OCI-M1 (cell line): ENCODE measurements at regions not wholly inside any gene's neighbourhood (a gene's known extent, or its start where the extent isn't known, plus 50 kb on each side); places are given as distances from the start of the nearest gene placed in this dataset.
"Not testable (repeated sequence)": the region's sequence is repeated elsewhere in the genome, so short reads cannot be mapped to it uniquely, and the experiment has no call there.

Experiments used
- DNase-seq: peaks from one replicate; lab custom pipeline; 2025; lab: John Stamatoyannopoulos, UW

GRCh38 chr3:150247441-150247840 lies 160.7 kb upstream of the TSC22D2 start:
- DNase-seq: no peak

- DNase-seq: no peak
Observed at GRCh38 chr3:150243466-150243865, 164.6 kb upstream of the TSC22D2 start.

- no peak for DNase-seq
Observed at GRCh38 chr3:150242220-150242936, 165.7 kb upstream of the TSC22D2 start.

DNA sequence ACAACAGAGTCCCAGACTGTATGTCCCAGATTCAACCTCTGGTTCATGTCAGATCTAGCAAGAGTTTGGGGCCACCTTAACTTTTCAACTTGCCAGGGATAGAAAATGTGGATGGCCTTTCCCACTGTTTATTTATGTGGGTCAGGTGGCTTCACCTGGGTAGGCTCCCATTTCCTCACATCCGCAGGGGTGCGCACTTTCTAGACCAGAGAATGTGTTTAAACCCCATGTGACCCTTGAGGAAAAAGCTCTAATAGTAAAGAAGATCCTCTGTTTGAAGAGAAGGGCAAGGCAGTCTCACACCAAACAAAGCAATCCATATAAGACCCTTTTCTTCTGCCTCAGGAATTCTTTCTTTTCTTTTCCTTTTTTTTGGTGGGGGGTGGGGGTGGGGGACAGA lies 167.2 kb upstream of the TSC22D2 start:
- DNase-seq: no peak

DNA sequence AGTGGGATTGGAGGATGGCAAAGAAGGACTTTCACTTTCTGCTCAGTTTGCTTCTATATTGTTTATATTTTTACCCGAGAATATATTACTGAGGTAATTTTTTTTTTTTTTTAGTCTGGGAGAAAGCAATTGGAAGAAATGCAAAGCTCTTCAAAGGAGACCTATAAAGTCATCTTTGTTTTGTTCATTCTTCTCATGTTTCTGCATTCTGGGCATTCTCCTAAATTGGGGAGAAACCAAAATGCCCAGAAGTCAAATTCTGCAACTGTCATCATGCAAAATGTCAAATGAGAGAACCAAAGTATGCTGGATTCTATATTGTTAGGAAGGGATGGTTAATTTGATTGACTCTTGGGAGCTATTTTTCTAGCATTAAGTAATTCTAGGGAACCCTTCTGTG lies 168.3 kb upstream of the TSC22D2 start:
- no peak for DNase-seq

- DNase-seq: no peak
Observed at GRCh38 chr3:150238995-150239619, 169.0 kb upstream of the TSC22D2 start.

DNA sequence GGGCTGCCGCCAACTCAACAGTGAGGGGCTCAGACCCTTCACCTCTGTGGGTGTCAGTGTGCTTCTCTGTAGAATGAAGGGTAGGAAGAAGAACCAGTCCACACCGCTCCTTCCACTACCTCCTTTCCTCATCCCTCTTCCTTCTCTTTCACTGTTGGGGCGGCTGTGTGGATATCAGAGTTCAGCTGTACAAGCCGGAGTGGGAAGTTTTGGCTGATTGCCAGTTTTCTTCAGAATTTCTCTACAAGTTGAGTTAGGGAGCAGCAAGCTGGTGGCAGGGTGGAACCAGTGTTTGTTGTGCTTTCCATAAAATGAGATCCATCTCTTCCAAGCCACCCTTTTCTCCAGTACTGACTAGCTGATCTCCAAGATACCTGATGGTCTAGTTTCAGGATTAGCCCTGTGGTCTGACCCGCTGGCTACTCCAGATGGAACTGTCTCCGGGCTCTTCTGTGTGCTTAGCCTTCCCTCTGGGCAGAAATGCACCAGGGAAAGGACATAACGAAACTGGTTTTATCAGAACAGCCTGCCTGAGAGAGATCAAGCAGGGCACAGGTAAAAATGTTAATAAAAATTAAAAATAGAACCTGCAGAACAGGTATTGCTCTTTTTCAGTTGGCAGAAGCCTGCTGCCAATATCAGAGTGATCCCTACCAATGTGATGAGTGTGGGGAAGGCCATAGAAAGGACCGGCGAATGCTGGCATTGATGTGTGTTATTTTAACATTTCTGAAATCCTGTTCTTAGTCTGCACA lies 169.9 kb upstream of the TSC22D2 start:
- no peak for DNase-seq

GRCh38 chr3:150237490-150237889 lies 170.6 kb upstream of the TSC22D2 start:
- no peak for DNase-seq

DNA sequence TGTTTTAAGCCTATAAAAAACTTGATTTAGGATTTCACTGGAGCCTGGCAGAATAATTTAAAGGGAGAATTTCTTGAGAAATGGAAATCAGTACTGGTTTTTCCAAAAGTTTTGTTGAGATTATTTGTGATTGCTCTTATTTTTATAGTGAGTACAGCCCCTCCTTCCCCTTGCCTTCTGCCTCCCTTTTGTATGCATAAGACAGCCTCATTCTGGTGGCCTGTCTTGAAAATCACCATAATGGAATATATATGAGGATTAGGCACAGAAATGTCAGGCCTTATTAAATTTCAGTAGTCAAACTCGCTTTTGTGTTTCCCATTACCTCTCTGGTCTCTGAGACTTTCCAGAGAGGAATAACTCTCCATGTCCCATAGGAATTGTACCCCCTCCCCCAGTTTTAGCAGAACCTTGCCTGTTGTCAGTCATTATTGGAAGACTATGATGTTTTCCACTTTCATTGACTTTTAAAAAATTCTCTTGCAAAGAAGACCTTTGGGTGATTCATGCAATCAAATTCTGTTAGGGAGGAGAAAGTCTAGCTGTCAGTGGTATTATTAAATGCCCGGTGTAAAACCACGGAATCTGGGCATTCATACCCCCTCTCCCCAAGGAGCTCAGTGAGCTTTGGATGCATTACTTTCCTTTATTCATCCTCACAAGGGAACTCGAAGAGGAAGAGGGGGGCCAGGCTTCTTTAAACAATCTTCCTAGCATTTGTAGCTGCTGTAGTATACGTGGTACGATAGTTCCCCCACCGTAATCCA lies 171.6 kb upstream of the TSC22D2 start:
- no peak for DNase-seq

- no peak for DNase-seq
Observed at GRCh38 chr3:150235799-150236198, 172.3 kb upstream of the TSC22D2 start.

DNA sequence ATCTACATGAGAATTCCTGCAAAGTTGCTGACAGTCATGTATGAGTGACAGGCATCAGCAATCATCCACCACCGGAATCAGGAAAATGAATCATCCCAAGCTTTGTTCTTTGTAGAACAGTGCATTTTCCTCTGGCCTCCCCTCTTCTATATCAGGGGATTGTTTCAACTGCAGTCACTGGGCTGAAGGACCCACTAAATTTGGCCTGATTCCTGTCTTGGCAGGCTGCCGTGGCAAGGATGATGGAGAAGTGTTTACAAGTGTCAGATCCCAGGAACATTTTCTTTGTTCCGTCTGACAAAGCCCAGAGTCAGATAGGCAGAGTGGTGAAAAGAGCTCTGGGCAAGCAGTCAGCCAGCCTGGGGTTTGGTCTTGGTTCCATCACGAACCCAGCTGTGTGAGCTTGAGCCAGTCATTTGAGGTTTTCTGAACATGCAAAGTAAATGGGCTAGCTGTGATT lies 175.1 kb upstream of the TSC22D2 start:
- no peak for DNase-seq

DNA sequence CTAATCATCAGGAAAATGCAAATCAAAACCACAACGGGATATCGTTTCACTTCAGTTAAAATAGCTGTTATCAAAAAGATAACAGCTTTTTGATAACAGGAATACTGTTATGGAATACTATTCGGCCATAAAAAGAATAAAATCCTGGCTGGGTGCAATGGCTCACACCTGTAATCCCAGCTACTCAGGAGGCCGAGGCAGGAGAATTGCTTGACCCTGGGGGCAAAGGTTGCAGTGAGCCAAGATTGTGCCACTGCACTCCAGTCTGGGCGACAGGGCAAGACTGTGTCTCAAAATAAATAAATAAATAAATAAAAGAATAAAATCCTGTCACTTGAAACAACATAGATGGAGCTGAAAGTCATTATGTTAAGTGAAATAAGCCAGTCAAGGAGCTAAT lies 178.1 kb upstream of the TSC22D2 start:
- DNase-seq: no peak

- not testable (repeated sequence) for DNase-seq
Observed at GRCh38 chr3:150228626-150229025, 179.5 kb upstream of the TSC22D2 start.

- peak; percentile 75 for DNase-seq
Observed at GRCh38 chr3:150227839-150228238, 180.3 kb upstream of the TSC22D2 start.

GRCh38 chr3:150225986-150226385 lies 182.1 kb upstream of the TSC22D2 start:
- DNase-seq: no peak

- no peak for DNase-seq
Observed at GRCh38 chr3:150223558-150223957, 184.5 kb upstream of the TSC22D2 start.

GRCh38 chr3:150222691-150223489 lies 185.2 kb upstream of the TSC22D2 start:
- DNase-seq: no peak

DNA sequence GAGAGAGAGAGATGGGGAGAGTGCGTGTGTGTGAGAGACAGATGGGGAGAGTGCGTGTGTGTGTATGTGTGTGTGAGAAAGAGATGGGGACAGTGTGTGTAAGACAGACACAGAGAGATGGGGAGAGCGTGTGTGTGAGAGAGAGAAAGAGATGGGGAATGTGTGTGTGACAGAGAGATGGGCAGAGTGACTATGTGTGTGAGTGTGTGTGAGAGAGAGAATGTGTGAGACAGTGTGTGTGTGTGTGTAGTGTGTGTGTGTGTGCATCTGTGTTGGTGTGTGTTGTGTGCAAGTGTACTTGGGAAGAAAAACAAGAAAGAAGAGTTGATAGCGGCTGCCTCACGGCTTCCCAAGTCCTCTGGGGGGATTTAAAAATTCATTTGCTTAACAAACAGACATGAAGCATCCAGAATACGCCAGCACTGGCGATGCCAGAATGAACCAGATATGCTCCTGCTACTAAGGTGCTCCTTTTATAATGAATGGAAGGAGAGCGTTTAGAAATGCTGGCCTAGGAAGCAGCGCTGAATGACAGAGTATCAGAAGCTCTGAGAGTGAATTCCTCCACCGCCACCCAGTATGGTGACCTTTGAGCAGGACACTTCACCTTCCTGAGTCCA lies 186.1 kb upstream of the TSC22D2 start:
- no peak for DNase-seq

GRCh38 chr3:150220799-150221198 lies 187.3 kb upstream of the TSC22D2 start:
- DNase-seq: no peak

- DNase-seq: no peak
Observed at GRCh38 chr3:150220041-150220440, 188.1 kb upstream of the TSC22D2 start.

GRCh38 chr3:150218841-150219240 lies 189.3 kb upstream of the TSC22D2 start:
- DNase-seq: no peak
